ENCODE measurements at regions not wholly inside any gene's neighbourhood (a gene's known extent, or its start where the extent isn't known, plus 50 kb on each side); places are given as distances from the start of the nearest gene placed in this dataset.

DNA sequence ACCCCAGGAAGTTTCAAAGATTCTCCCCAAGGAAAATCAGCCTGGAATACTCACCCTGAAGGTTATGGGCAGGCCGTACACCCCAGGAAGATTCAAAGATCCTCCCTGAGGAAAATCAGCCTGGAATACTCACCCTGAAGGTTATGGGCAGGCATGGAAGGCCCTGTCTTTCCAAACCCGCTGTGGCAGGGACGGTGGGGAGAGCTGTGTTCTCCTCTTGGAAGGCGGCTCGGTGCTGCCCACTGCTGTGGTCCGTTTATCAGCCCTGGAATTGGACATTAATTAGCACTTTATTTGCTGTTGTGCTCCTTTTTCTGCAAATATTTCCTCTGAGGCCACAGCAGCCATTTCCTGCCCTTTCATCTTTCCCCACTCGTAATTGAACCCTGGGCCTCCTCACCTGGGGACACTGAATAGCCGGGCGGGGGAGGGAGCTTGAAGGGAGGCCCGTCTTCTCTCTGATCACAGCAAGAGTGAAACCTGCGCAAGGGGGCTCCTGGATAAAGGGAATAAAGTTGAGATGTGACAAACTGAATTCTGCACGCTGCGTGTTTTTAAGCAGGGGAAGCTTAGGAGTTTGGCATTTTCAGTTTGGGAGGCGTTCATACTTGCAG lies 308.7 kb upstream of the SALL3 start:
- TF ChIP-seq POLR2AphosphoS5 (IDR thresholded peaks at IDR 0.05; ENCODE audit: low read depth, low read length), result no peak
- TF ChIP-seq, protein P1, sequence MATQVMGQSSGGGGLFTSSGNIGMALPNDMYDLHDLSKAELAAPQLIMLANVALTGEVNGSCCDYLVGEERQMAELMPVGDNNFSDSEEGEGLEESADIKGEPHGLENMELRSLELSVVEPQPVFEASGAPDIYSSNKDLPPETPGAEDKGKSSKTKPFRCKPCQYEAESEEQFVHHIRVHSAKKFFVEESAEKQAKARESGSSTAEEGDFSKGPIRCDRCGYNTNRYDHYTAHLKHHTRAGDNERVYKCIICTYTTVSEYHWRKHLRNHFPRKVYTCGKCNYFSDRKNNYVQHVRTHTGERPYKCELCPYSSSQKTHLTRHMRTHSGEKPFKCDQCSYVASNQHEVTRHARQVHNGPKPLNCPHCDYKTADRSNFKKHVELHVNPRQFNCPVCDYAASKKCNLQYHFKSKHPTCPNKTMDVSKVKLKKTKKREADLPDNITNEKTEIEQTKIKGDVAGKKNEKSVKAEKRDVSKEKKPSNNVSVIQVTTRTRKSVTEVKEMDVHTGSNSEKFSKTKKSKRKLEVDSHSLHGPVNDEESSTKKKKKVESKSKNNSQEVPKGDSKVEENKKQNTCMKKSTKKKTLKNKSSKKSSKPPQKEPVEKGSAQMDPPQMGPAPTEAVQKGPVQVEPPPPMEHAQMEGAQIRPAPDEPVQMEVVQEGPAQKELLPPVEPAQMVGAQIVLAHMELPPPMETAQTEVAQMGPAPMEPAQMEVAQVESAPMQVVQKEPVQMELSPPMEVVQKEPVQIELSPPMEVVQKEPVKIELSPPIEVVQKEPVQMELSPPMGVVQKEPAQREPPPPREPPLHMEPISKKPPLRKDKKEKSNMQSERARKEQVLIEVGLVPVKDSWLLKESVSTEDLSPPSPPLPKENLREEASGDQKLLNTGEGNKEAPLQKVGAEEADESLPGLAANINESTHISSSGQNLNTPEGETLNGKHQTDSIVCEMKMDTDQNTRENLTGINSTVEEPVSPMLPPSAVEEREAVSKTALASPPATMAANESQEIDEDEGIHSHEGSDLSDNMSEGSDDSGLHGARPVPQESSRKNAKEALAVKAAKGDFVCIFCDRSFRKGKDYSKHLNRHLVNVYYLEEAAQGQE (IDR thresholded peaks at IDR 0.05; ENCODE audit: insufficient read depth in 1 of 2, low read depth in 2 of 2, low read length in 2 of 2), result no peak
- TF ChIP-seq TAF1 (IDR thresholded peaks at IDR 0.05; ENCODE audit: borderline replicate concordance, insufficient read depth, low read length), result no peak
- TF ChIP-seq SIN3A (IDR thresholded peaks at IDR 0.05; ENCODE audit: borderline replicate concordance, insufficient read depth, low read length), result no peak
